ENCODE measurements at regions not wholly inside any gene's neighbourhood (a gene's known extent, or its start where the extent isn't known, plus 50 kb on each side); places are given as distances from the start of the nearest gene placed in this dataset.
"Not testable (repeated sequence)": the region's sequence is repeated elsewhere in the genome, so short reads cannot be mapped to it uniquely, and the experiment has no call there.

GRCh38 chr6:134778431-134778830 lies 171.5 kb downstream of the ALDH8A1 start:
- no peak for DNase-seq

GRCh38 chr6:134774201-134774638 lies 175.7 kb downstream of the ALDH8A1 start:
- no peak for DNase-seq

- DNase-seq: no peak
Measured at GRCh38 chr6:134772671-134773360, 177.1 kb downstream of the ALDH8A1 start.

GRCh38 chr6:134768931-134769330 lies 181.0 kb downstream of the ALDH8A1 start:
- no peak for DNase-seq

GRCh38 chr6:134766497-134766896 lies 183.4 kb downstream of the ALDH8A1 start:
- no peak for DNase-seq

- no peak for DNase-seq
Measured at GRCh38 chr6:134764741-134765140, 185.2 kb downstream of the ALDH8A1 start.

- DNase-seq: not testable (repeated sequence)
Measured at GRCh38 chr6:134763575-134763974, 186.3 kb downstream of the ALDH8A1 start.

GRCh38 chr6:134758621-134759020 lies 191.3 kb downstream of the ALDH8A1 start:
- no peak for DNase-seq

- DNase-seq: no peak
Measured at GRCh38 chr6:134757911-134758361, 192.0 kb downstream of the ALDH8A1 start.

- no peak for DNase-seq
Measured at GRCh38 chr6:134756374-134757025, 193.4 kb downstream of the ALDH8A1 start.

GRCh38 chr6:134754013-134754690 lies 195.7 kb downstream of the ALDH8A1 start:
- DNase-seq: no peak

GRCh38 chr6:134753001-134753400 lies 196.9 kb downstream of the ALDH8A1 start:
- DNase-seq: no peak

GRCh38 chr6:134752445-134752844 lies 197.5 kb downstream of the ALDH8A1 start:
- no peak for DNase-seq

GRCh38 chr6:134750669-134751068 lies 199.2 kb downstream of the ALDH8A1 start:
- DNase-seq: no peak

GRCh38 chr6:134748484-134748883 lies 201.4 kb downstream of the ALDH8A1 start:
- no peak for DNase-seq

GRCh38 chr6:134747197-134747596 lies 202.7 kb downstream of the ALDH8A1 start:
- not testable (repeated sequence) for DNase-seq

GRCh38 chr6:134746140-134746539 lies 203.8 kb downstream of the ALDH8A1 start:
- DNase-seq: no peak

GRCh38 chr6:134745192-134745591 lies 204.7 kb downstream of the ALDH8A1 start:
- not testable (repeated sequence) for DNase-seq

GRCh38 chr6:134744301-134744700 lies 205.6 kb downstream of the ALDH8A1 start:
- no peak for DNase-seq

- DNase-seq: no peak
Measured at GRCh38 chr6:134741200-134741536, 208.7 kb downstream of the ALDH8A1 start.

GRCh38 chr6:134740473-134741199 lies 209.3 kb downstream of the ALDH8A1 start:
- DNase-seq: no peak

- DNase-seq: no peak
Measured at GRCh38 chr6:134740027-134740373, 209.9 kb downstream of the ALDH8A1 start.

- no peak for DNase-seq
Measured at GRCh38 chr6:134739299-134740026, 210.4 kb downstream of the ALDH8A1 start.
